NCI-H748 (cell line): ENCODE measurements at regions not wholly inside any gene's neighbourhood (a gene's known extent, or its start where the extent isn't known, plus 50 kb on each side); places are given as distances from the start of the nearest gene placed in this dataset.
"Not testable (repeated sequence)": the region's sequence is repeated elsewhere in the genome, so short reads cannot be mapped to it uniquely, and the experiment has no call there.

Source experiments
- DNase-seq: peaks from one replicate; lab custom pipeline; 2025; ENCODE audit not compliant: unreplicated experiment; lab: John Stamatoyannopoulos, UW

GRCh38 chr4:163273922-163274321, 58.5 kb downstream of the NPY1R start:
- DNase-seq, result no peak

- DNase-seq, result no peak
These were observed 59.2 kb downstream of the NPY1R start for GRCh38 chr4:163273203-163273602.

- no peak for DNase-seq
These were observed 60.8 kb downstream of the NPY1R start for GRCh38 chr4:163271555-163272127.

- no peak for DNase-seq
These were observed 62.5 kb downstream of the NPY1R start for GRCh38 chr4:163269869-163270268.

GRCh38 chr4:163269166-163269565, 63.2 kb downstream of the NPY1R start:
- no peak for DNase-seq

- DNase-seq, result no peak
These were observed 67.5 kb downstream of the NPY1R start for GRCh38 chr4:163264934-163265333.

- DNase-seq, result no peak
These were observed 68.8 kb downstream of the NPY1R start for GRCh38 chr4:163263606-163264005.

- peak; percentile 58 for DNase-seq
These were observed 75.6 kb downstream of the NPY1R start for GRCh38 chr4:163256680-163257343.

GRCh38 chr4:163251204-163251603, 81.2 kb downstream of the NPY1R start:
- peak; percentile 1 for DNase-seq

GRCh38 chr4:163249042-163249441, 82.4 kb upstream of the NAF1 start:
- no peak for DNase-seq

GRCh38 chr4:163245044-163245728, 78.5 kb upstream of the NAF1 start:
- DNase-seq, result no peak

- no peak for DNase-seq
These were observed 76.7 kb upstream of the NAF1 start for GRCh38 chr4:163243297-163243981.

- no peak for DNase-seq
These were observed 71.2 kb upstream of the NAF1 start for GRCh38 chr4:163237856-163238255.

- DNase-seq, result not testable (repeated sequence)
These were observed 69.7 kb upstream of the NAF1 start for GRCh38 chr4:163236389-163236788.

GRCh38 chr4:163233321-163233720, 66.6 kb upstream of the NAF1 start:
- DNase-seq, result no peak

- no peak for DNase-seq
These were observed 62.0 kb upstream of the NAF1 start for GRCh38 chr4:163228648-163229047.

GRCh38 chr4:163221467-163221866, 54.8 kb upstream of the NAF1 start:
- DNase-seq, result no peak

GRCh38 chr4:163217505-163217904, 50.8 kb upstream of the NAF1 start:
- no peak for DNase-seq
